Fibroblast of skin of back (primary cell): ENCODE measurements at regions not wholly inside any gene's neighbourhood (a gene's known extent, or its start where the extent isn't known, plus 50 kb on each side); places are given as distances from the start of the nearest gene placed in this dataset.
"Not testable (repeated sequence)": the region's sequence is repeated elsewhere in the genome, so short reads cannot be mapped to it uniquely, and the experiment has no call there.

Source experiments
- DNase-seq: peaks from one replicate; pipeline ENCODE4 v3.0.0-alpha.2; 2013

DNA sequence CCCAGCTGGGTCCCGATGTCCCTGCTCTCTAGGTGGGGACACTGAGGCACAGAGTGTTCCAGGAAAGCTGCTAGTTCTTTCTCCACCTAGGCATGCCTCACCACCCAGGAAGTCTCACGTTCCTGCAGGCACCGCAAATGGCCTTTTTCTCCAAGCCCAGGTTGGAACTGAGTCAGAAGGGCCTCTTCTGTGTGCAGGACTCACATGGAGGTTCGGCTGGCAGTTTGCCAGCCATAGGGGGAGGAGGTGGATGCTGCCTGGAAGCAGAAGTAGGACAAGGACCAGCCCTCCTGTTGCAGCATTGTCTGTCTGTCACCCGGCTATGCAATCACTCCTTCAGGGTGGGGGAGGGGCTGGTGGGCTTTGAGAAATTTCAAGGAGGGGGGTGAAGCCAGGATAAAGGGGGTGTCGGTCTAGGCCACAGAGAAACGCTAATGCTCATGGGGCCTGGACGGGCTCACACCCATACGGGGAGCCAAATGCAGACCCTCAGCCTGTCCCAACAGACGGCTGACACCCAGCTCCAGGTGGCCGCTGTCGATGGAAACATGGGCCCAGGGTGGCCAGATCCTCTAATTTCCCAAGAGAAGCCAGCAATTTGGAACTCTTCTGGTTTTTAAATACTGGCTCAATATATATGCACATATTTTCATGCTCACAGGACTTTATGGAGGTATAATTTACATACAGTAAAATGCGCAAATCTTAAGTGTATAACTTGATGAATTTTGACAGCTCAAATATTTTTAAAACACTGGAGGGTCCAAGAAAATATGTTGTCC lies 120.5 kb downstream of the PHETA1 start:
- no peak for DNase-seq

DNA sequence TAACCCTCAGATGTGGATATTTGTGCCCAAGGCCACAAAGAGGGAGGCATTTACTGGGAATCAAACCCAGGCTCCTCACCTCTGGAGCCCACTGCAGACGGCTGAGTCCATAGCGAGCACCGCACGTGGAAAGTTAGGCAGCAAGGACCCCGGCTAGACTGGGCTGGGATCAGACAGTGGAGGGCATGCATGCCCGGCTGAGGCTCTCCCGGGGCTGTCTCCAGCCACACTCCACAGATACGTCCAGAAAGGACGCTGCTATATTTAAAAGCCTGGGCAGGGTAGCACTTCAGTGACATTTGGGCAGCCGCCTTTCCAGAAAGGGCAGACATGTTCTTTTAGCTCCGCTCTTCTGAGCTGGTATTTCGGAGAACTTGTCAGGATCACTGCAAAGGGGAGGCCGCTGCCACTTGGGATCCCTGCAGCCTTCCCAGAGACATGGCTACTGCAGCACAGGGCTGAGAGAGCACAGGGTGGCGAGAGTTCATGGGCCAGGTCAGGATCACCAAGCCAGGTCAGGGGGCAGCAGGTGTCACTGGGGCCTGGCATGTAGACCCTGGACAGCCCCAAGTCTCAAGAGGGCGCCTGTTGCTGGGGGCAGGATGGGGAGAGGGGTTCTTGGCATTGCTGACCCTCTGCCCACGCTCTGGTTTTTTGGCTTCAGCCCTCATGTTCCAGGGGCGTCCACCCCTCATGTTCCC lies 121.7 kb downstream of the PHETA1 start:
- no peak for DNase-seq

DNA sequence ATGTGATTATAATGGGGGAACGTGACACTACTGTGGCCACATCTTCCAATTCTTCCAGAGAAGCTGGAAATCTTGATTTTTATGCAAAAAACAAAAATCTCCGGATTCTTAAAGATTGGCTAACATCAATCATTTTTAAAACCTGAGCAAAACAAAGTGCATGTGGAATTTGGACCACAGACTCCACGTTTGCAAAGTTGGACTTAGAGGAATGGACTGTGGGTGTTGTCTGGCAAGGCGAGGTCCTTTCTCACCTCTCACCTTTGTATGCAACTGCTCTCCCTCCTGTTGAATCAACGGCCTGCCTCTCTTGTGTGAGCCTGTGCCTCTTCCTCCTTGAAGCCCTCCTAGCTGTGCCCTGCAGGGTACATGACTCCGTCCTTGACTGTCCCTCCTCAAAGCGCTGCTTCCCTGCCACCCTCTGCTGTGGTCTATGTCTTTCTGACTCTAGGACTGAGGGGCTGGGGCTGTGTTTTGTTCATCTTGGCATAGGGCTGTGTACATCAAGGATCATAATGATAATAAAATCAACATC lies 122.4 kb downstream of the PHETA1 start:
- DNase-seq, result no peak

DNA sequence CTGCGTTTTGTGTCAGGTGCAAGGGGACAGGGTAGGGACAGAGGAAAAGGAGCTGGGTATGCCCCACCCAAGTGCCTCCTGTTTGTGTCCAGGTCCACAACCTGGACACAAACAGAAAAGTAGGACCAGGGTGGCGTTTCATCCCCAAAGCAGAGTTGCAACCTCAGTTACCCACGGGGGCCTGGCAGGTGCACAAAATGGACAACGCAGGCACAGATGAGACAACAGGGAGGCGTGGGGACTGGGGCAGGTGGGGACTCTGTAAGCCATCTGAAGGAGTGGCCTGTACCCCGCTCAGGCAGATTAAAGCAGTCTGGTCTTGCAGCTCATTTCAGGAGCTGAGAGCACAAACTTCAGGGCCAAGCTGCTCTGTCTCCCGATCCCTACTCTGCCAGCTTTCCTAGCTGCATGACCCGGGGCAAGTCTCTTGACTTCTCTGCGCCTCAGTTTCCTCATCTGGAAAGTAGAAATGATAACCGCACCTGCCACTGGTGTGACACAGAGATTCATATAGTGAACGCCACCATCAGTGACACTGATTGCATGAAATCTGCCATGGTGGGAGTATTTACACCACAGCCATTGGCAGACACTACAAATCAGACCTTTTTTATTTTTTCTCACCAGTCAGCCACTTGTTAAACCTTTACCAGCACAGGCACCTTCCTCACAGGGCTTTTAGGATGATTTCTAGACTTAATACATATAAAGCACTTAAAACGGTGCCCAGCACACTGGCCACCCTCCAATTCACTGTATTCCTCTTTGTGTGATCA lies 123.0 kb downstream of the PHETA1 start:
- DNase-seq, result no peak

DNA sequence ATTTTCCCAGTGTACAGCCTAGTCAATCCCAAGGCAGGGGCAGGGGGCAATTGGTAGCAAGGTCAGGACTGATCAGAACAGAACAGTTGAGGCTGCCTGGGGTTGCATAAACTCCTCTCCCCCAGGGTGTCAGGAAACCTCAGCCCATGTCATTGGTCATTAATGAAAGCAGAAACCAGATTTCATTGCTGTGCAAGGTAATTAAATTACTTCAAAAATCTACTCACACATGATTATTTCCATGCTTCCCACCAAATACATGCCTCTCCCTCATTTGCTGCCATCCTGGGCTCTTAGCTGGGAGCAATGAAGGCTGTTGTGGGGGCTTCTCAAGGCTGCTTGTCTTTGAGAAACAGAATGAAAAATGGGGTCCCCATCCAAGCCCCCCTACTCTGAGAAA lies 124.2 kb downstream of the PHETA1 start:
- DNase-seq, result no peak

DNA sequence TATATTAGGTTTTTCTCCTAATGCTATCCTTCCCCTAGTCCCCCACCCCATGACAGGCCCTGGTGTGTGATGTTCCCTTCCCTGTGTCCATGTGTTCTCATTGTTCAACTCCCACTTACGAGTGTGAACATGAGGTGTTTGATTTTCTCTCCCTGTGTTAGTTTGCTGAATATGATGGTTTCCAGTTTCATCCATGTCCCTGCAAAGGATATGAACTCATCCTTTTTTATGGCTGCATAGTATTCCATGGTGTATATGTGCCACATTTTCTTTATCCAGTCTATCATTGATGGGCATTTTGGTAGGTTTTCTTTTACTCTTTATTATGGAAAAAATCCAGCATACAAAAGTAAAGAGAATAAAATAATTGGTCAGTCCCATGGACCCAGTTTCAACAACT lies 126.1 kb downstream of the PHETA1 start:
- not testable (repeated sequence) for DNase-seq

DNA sequence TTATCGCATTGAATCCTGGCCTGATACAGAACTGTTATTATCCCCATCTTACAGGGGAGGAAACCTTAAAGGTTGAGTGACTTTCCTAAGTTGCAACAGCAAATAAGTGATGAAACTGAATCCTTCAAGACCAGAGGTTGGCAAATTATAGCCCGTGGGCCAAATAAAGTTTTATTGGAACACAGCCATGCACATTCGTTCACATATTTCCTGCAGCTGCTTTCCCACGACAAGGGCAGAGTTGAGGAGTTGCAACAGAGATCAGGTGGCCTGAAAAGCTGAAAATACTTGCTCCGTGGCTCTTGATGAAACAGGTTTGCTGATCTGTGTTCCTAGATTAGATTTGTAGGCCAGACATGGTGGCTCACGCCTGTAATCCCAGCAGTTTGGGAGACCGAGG lies 126.7 kb downstream of the PHETA1 start:
- no peak for DNase-seq

DNA sequence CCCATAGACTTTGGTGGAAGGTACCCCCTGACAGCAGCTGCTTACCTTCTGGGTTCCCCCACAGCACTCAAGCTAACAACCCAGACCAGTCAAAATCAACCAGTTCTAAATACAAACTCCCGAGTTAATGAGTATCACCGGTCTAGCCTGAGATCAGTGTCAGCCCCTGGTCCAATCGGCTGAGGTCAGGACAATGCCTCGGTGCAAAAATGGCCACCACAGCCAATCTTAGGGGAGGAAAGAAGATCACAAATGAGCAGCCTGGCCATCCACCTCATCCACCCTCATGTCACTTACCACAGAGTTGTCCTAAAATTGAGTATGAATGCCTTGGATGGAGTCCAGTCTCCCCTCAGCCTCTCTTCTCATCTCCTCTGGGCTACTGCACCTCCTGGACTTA lies 128.5 kb downstream of the PHETA1 start:
- DNase-seq, result no peak

DNA sequence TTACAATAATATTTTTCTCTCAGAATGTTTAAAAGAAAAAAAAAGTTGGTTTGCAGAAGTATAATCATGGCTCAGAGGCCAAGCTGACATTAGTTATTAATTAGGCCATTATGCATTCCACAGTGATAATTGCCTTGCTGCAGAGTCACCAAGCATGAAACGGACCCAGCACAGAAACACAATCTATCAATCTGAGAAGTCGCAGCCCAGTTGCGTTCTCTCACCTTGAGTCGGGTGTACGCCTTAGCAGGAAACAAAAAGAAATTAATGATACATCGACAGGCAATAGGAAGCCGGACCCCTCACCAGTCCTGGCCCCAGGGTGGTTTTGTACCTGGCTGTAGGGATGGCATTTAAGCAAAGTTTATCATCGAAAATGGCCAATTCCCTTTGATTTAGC lies 129.7 kb downstream of the PHETA1 start:
- DNase-seq, result no peak

DNA sequence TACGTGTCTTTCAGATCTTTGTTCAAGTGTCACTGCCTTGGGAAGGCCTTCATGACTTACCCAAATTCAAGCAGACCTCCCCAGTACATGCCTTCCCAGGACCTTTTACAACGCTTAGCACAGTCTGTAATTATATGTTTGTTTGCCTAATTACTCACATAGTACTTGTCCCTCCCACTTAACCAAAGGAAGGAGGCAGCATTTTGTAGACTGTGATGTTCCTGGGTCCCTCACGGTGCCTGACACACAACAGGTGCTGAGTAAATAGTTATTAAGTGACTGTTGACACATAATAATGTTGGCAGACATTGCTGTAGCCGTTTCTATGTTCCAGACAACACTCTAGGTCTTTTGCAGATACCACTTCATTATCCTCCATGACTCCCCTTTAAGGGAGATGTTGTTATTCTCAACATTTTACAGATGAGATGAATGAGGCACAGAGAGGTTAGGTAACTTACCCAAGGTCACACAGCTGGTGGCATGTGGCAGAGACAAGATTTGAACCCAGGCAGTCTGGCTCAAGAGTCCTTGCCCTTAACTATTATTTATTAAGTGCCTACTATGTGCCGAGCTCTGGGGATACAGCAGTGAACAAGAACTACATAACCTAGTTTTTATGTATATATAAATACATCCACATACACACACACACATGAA lies 130.7 kb downstream of the PHETA1 start:
- DNase-seq, result no peak

DNA sequence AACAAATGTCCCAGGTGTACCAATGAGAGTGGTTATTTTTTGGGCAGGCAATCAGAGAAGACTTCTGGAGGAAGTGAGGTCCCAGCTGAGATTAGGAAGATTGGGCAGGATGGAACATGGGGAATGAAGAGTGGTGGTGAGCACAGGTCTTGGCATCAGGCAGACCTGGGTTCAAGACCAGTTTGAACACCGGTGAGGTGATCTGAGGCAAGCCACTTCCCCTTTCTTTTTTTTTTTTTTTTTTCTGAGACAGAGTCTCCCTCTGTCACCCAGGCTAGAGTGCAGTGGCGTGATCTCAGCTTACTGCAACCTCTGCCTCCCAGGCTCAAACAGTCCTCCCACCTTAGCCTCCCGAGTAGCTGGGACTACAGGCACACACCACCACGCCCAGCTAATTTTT lies 134.4 kb downstream of the PHETA1 start:
- DNase-seq, result not testable (repeated sequence)

DNA sequence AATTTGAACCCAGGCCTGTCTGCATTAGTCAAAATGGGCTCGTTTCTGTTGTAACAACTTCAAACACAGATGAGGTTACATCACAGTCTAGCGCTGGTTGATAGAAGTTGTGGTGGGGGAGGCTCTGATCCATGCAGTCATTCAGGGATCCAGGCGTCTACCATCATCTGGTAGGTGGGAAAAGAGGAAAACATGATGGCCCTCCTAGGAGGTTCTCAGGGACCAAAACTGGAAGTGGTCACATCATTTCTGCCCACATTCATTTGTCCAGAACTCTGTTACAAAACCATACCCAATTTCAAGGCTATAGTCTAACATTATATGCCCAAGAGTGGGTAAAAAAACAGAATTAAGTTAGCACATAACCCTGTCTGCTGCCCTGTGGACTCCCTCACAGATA lies 135.1 kb downstream of the PHETA1 start:
- no peak for DNase-seq

DNA sequence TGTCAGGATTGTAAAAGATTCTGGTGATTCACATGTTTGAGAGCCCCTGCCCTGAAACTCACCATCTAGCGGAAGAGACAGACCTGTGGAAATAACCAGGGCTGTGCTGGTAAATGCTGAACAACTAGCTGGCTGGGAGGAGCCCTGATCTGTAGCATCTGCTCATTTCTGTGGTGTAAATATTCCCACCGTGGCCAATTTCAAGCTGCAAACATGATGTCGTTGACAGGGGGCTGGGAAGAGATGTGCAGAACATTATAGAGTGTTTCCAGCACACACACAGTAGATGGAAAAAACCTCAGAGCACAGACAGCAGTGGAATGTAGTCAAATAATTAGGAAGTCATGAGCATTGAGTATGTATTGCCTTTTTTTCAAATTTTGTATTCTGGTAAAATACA lies 138.2 kb downstream of the PHETA1 start:
- no peak for DNase-seq

DNA sequence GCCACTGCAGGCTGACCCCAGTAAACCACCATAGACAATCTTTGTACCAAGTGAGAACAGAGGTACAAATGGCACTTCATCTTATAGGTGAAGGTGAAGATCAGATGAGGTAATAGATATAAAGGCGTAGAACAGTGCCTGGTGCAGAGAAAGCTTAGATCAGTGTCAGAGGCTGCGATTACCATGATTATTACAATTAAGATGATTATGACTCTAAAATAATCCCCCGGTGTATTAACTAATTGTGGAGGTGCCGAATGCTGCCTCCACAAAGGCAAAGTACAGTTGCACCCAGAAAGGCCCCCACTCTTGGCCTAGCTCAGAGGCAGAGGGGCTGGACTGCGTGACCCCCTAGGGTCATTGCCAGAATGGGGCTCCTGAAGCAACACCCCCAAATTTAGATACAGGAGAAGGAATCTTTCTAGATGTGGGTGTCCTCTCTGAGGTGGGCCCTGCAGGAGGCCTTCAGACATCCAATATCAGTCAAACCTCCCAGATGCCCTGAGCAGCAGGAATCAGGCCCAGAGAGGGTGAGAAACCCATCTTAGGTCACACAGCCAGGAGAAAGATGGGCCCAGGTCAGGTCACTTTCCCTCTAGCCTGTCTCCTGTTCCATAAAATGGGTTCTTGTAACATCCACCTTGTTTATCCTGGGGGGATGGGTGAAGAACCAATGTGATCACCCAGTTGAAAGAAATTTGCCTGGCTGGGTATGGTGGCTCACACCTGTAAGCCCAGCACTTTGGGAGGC lies 139.8 kb downstream of the PHETA1 start:
- no peak for DNase-seq

DNA sequence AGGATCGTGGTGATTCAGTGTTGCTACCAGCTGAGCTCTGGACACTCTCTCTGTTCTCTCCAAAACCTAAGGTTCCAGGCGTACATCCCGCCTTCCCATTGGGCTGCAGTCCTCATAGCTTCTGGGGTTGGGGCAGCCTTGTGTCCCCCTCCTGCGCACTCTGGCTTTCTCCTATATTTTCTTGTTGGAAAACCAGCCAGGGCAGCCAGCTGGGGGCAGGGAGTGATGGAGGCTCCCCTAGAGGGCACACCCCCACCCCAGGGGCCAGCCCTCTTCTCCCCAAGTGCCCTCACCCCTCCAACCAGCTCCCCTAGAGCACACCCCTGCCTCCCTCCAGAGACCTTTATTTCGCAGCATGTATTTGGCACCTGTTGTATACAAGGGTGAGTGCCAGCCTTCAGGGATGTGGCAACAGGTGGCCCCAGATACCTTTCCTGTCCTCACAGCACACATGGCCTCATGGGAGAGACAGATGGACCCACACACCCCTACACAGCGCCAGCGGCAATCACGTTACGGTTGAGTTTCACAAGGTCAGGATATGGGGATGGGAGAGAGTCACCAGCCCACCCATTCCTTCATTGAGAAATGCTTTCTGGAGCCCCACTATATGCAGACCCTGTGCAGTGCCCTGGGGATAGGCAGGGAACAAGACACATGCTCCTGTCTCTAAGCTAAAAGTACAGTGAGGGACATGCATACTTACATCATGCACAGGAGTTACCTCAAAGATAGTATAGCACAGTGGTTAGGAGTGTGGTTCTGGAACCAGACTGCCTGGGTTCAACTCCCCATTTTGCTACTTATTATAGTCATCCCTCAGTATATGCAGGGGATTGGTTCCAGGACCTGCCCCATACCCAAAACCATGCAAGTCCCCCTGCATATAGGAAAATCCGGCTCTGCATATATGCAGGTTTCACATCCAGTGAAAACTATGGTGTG lies 141.1 kb downstream of the PHETA1 start:
- no peak for DNase-seq

DNA sequence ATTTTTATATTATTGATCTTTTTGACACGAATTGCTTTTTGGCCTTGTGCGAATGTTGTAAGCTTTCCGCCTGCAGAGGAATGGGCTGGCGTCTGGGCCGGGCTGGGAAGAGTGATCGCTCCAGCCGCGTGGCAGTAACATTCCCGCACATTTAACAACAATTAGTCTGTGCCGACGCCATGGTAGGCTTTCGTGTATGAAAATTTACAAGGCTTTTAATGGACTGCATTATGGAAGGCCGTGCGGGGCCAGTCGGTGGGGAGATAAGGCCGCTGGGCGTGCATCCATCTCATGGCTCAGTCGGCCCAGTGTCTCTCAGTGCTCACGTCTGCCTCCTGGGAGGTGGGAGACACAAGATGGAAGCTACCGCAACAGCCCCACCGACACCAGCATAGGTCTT lies 142.2 kb downstream of the PHETA1 start:
- DNase-seq, result no peak

DNA sequence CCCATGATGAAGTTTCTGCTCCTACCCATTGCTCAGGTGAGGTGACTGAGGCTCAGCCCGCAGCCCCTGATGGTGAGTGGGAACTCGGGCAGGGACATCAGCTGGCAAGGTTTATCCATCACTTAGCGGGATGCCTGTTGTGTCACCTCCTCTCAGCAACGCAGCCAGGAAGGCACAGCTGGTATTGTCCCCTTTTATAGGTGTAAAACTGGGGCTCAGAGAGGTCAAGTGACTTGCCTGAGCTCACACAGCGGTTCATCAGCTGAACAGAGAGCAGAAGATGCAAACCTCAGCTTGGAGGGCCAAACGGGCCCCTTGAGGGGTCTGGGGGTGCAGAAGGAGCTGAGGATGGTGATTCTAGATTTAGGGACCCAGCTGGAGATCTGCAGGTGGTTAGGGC lies 143.6 kb downstream of the PHETA1 start:
- no peak for DNase-seq

DNA sequence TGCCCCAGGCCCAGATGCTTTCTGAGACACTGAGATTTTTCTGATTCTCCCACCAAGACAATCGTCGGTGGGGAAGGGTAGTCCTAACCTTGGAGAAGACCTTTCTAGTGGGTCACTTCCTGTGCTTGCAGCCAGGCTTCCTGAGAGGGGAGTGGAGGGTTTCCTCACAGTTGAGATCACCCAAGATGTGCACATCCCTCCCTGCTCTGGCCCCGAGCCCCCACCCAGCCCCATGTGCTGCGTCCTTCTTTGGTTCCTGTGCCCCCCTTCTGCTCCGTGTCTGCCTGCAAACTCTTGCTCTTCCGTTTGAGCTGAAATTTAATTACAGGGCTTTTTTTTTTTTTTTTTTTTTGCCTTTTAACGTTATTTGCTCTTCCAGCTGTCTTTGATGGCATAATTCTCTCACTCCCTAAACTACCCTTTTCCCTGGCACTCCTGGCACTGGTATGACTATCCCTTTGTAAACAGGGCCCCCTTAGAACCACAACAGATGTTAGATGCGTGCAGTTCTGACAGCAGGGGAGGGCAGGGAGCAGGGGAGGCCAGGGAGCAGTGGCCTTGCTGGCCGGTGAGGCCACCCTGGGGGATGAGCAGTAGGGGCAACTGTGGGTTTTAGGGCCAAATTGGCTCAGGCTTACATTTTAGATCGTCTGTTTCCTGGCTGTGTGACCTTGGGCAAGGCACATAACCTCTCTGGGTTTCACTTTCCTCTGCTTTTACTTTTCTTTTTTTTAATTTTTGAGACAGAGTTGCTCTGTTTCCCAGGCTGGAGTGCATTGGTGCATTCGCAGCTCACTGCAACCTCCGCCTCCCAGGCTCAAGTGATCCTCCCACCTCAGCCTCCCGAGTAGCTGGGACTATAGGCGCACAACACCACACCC lies 144.5 kb downstream of the PHETA1 start:
- DNase-seq, result no peak

DNA sequence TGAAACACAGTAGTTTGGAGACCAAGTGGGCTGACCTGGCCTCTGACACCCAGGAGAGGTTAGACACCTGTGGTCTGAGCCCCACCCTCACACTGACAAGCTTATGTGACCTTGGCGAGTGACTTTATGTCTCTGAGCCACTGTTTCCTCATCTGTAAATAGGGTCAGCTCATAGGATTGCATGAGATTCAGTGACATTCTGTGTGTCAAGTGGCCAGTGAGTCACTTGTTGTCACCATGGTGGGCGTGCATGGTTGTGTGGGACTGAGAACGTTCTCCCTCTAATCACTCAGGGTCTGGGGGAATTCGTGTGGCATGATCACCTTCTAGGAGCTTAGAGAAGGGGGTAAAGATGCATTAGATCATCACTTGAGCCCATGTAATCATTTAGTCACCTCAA lies 146.4 kb downstream of the PHETA1 start:
- no peak for DNase-seq

DNA sequence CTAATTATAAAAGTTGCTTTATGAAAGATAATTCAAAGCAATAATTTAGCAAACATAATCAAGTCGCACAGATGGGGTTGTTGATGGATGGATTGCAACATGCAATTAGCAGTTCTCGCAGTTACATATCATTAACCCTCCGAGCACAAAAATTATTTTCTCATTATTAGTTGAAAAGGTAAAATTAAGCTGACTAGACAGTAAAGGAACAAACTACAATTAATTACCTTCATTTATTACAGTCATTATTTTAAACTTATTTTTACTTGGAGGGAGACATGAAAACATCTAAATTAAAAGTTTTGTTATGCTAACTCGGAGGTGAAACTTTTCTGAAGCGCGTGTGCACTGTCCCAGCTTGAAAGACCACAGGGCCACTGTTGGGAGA lies 146.9 kb downstream of the PHETA1 start:
- no peak for DNase-seq
